ENCODE measurements at regions not wholly inside any gene's neighbourhood (a gene's known extent, or its start where the extent isn't known, plus 50 kb on each side); places are given as distances from the start of the nearest gene placed in this dataset.

GRCh38 chrX:112137276-112137675 is 54.7 kb upstream of the TRPC5 start:
- no peak for DNase-seq (ENCODE audit: low spot score)
